ENCODE measurements at regions not wholly inside any gene's neighbourhood (a gene's known extent, or its start where the extent isn't known, plus 50 kb on each side); places are given as distances from the start of the nearest gene placed in this dataset.

- no peak for TF ChIP-seq DMBX1 (CRISPR knock-in tag; IDR thresholded peaks at IDR 0.05; ENCODE audit: borderline replicate concordance)
- TF ChIP-seq RAD21 (CRISPR knock-in tag; conservative IDR thresholded peaks at IDR 0.05 in 1 of 2, IDR thresholded peaks at IDR 0.05 in 1 of 2) = no peak
- no peak for TF ChIP-seq ATF3 (IDR thresholded peaks at IDR 0.05)
- no peak for TF ChIP-seq ATF3 (CRISPR knock-in tag; conservative IDR thresholded peaks at IDR 0.05)
- no peak for TF ChIP-seq ZNF217 (CRISPR knock-in tag; IDR thresholded peaks at IDR 0.05)
These were observed 92.3 kb downstream of the HS1BP3 start for GRCh38 chr2:20558391-20559150.
